ENCODE measurements at regions not wholly inside any gene's neighbourhood (a gene's known extent, or its start where the extent isn't known, plus 50 kb on each side); places are given as distances from the start of the nearest gene placed in this dataset.

DNA sequence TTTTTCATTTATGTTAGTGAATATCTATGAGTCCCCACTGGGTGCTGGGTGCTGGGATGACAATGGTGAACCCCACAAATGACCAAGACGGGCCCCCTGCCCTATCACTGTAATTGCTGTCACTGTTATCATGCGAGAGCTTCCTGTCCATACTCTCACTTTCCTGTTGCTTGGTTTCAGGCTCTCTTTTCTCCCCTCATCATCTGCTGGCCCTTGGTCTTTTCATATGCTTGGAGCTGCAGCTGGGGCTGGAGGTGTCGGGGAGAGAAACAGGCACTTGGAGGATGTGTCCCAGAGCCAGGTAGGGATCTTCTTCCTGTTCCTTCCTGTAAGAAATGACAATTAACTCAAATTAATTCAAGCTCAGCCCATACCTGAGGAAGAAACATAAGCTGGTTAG, 348.0 kb downstream of the PTPRU start:
- no peaks in the 10 kb centered on the region for H3K36me3 ChIP-seq (ENCODE audit: control insufficient read depth in 1 of 2, insufficient read depth in 2 of 2, low read length in 2 of 2)
- H3K4me3 ChIP-seq (ENCODE audit: low read depth in 1 of 2, low read length in 2 of 2) = no peak overlapping the region
- no peak overlapping the region for H3K27ac ChIP-seq (ENCODE audit: low read length)
- H3K4me1 ChIP-seq (ENCODE audit: control insufficient read depth in 1 of 2, insufficient read depth in 2 of 2, low read length in 2 of 2) = no peaks in the 10 kb centered on the region
- H3K9me3 ChIP-seq (ENCODE audit: control insufficient read depth in 1 of 2, low read length in 2 of 2) = no peaks in the 10 kb centered on the region
- no peaks in the 10 kb centered on the region for H3K27me3 ChIP-seq (ENCODE audit: low read depth, low read length)

DNA sequence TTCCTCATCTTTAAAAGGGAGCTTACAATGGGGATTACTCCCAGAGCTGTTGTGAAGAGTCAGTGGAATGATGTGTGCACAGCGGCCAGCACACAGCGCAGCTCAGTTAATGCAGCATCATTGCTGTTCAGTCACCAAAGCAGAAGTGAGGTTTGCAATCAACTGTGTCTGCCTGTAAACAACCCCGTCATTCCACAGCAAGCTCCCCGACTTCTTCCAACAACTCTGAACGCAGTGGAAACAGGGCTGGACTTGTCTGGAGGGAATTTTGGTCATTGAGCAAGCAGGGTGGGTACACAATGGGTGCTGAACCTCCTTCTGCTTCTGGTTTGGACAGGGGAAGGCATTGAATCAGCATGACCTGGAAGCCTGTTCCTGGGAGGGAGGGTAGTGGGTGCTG, 347.4 kb downstream of the PTPRU start:
- Histone ChIP-seq H3K27me3 (ENCODE audit: low read depth, low read length) (no peaks in the 10 kb centered on the region), H3K27ac (ENCODE audit: low read length) (no peak overlapping the region), H3K9me3 (ENCODE audit: control insufficient read depth in 1 of 2, low read length in 2 of 2) (no peaks in the 10 kb centered on the region), H3K4me3 (ENCODE audit: low read depth in 1 of 2, low read length in 2 of 2) (no peak overlapping the region), H3K4me1 (ENCODE audit: control insufficient read depth in 1 of 2, insufficient read depth in 2 of 2, low read length in 2 of 2) (no peaks in the 10 kb centered on the region), H3K36me3 (ENCODE audit: control insufficient read depth in 1 of 2, insufficient read depth in 2 of 2, low read length in 2 of 2) (no peaks in the 10 kb centered on the region)

- H3K27ac ChIP-seq (ENCODE audit: low read length) = no peak overlapping the region
- H3K27me3 ChIP-seq (ENCODE audit: low read depth, low read length) = no peaks in the 10 kb centered on the region
- H3K4me3 ChIP-seq (ENCODE audit: low read depth in 1 of 2, low read length in 2 of 2) = no peak overlapping the region
- no peaks in the 10 kb centered on the region for H3K9me3 ChIP-seq (ENCODE audit: control insufficient read depth in 1 of 2, low read length in 2 of 2)
- H3K4me1 ChIP-seq (ENCODE audit: control insufficient read depth in 1 of 2, insufficient read depth in 2 of 2, low read length in 2 of 2) = no peaks in the 10 kb centered on the region
- no peaks in the 10 kb centered on the region for H3K36me3 ChIP-seq (ENCODE audit: control insufficient read depth in 1 of 2, insufficient read depth in 2 of 2, low read length in 2 of 2)
These were observed 344.9 kb downstream of the PTPRU start for GRCh38 chr1:29581256-29581655.

GRCh38 chr1:29579821-29580425, 343.6 kb downstream of the PTPRU start:
- peaks cover under 1% of the 10 kb centered on the region for H3K27me3 ChIP-seq (ENCODE audit: low read depth, low read length)
- H3K27ac ChIP-seq (ENCODE audit: low read length) = no peak overlapping the region

GRCh38 chr1:29577512-29577911, 341.2 kb downstream of the PTPRU start:
- Histone ChIP-seq H3K4me3 (ENCODE audit: low read depth in 1 of 2, low read length in 2 of 2) (no peak overlapping the region), H3K27ac (ENCODE audit: low read length) (no peak overlapping the region), H3K27me3 (ENCODE audit: low read depth, low read length) (peaks cover 5% of the 10 kb centered on the region), H3K4me1 (ENCODE audit: control insufficient read depth in 1 of 2, insufficient read depth in 2 of 2, low read length in 2 of 2) (no peaks in the 10 kb centered on the region), H3K9me3 (ENCODE audit: control insufficient read depth in 1 of 2, low read length in 2 of 2) (no peaks in the 10 kb centered on the region), H3K36me3 (ENCODE audit: control insufficient read depth in 1 of 2, insufficient read depth in 2 of 2, low read length in 2 of 2) (no peaks in the 10 kb centered on the region)

More at GRCh38 chr1:29579821-29580425, 343.6 kb downstream of the PTPRU start:
- no peaks in the 10 kb centered on the region for H3K4me1 ChIP-seq (ENCODE audit: control insufficient read depth in 1 of 2, insufficient read depth in 2 of 2, low read length in 2 of 2)
- H3K4me3 ChIP-seq (ENCODE audit: low read depth in 1 of 2, low read length in 2 of 2) = no peak overlapping the region
- no peaks in the 10 kb centered on the region for H3K36me3 ChIP-seq (ENCODE audit: control insufficient read depth in 1 of 2, insufficient read depth in 2 of 2, low read length in 2 of 2)
- H3K9me3 ChIP-seq (ENCODE audit: control insufficient read depth in 1 of 2, low read length in 2 of 2) = no peaks in the 10 kb centered on the region

- Histone ChIP-seq H3K36me3 (ENCODE audit: control insufficient read depth in 1 of 2, insufficient read depth in 2 of 2, low read length in 2 of 2) (no peaks in the 10 kb centered on the region), H3K4me3 (ENCODE audit: low read depth in 1 of 2, low read length in 2 of 2) (no peak overlapping the region), H3K9me3 (ENCODE audit: control insufficient read depth in 1 of 2, low read length in 2 of 2) (no peaks in the 10 kb centered on the region), H3K27me3 (ENCODE audit: low read depth, low read length) (peaks cover 5% of the 10 kb centered on the region), H3K4me1 (ENCODE audit: control insufficient read depth in 1 of 2, insufficient read depth in 2 of 2, low read length in 2 of 2) (no peaks in the 10 kb centered on the region), H3K27ac (ENCODE audit: low read length) (no peak overlapping the region)
These were observed 340.2 kb downstream of the PTPRU start for GRCh38 chr1:29576510-29576909.

- Histone ChIP-seq H3K27ac (ENCODE audit: low read length) (no peak overlapping the region), H3K4me3 (ENCODE audit: low read depth in 1 of 2, low read length in 2 of 2) (no peak overlapping the region), H3K27me3 (ENCODE audit: low read depth, low read length) (peaks cover 5% of the 10 kb centered on the region), H3K4me1 (ENCODE audit: control insufficient read depth in 1 of 2, insufficient read depth in 2 of 2, low read length in 2 of 2) (no peaks in the 10 kb centered on the region), H3K36me3 (ENCODE audit: control insufficient read depth in 1 of 2, insufficient read depth in 2 of 2, low read length in 2 of 2) (no peaks in the 10 kb centered on the region), H3K9me3 (ENCODE audit: control insufficient read depth in 1 of 2, low read length in 2 of 2) (no peaks in the 10 kb centered on the region)
These were observed 339.5 kb downstream of the PTPRU start for GRCh38 chr1:29575826-29576225.

- no peak overlapping the region for H3K27ac ChIP-seq (ENCODE audit: low read length)
- H3K9me3 ChIP-seq (ENCODE audit: control insufficient read depth in 1 of 2, low read length in 2 of 2) = no peaks in the 10 kb centered on the region
- peaks cover 5% of the 10 kb centered on the region for H3K27me3 ChIP-seq (ENCODE audit: low read depth, low read length)
- H3K36me3 ChIP-seq (ENCODE audit: control insufficient read depth in 1 of 2, insufficient read depth in 2 of 2, low read length in 2 of 2) = no peaks in the 10 kb centered on the region
- H3K4me1 ChIP-seq (ENCODE audit: control insufficient read depth in 1 of 2, insufficient read depth in 2 of 2, low read length in 2 of 2) = no peaks in the 10 kb centered on the region
- no peak overlapping the region for H3K4me3 ChIP-seq (ENCODE audit: low read depth in 1 of 2, low read length in 2 of 2)
These were observed 339.0 kb downstream of the PTPRU start for GRCh38 chr1:29575277-29575676.

DNA sequence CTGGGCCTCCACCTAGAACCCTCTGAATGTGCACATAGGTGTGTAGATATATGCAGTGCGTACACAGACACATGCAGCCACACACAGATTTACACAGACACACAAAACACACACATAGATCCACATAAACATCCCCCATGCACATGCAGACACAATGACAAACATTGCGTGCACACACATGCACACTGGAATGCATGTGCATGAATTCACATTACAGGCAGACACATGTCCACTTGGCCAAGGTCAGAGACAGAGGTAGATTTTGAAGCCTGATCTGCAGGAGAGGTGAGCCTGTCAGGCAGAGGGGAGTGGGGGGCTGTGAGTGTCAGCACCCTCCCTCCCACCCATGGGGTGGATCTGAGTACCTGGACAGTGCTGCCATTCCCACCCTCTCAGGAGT, 338.5 kb downstream of the PTPRU start:
- Histone ChIP-seq H3K4me3 (ENCODE audit: low read depth in 1 of 2, low read length in 2 of 2) (no peak overlapping the region), H3K27ac (ENCODE audit: low read length) (no peak overlapping the region), H3K9me3 (ENCODE audit: control insufficient read depth in 1 of 2, low read length in 2 of 2) (no peaks in the 10 kb centered on the region), H3K36me3 (ENCODE audit: control insufficient read depth in 1 of 2, insufficient read depth in 2 of 2, low read length in 2 of 2) (no peaks in the 10 kb centered on the region), H3K4me1 (ENCODE audit: control insufficient read depth in 1 of 2, insufficient read depth in 2 of 2, low read length in 2 of 2) (no peaks in the 10 kb centered on the region), H3K27me3 (ENCODE audit: low read depth, low read length) (peaks cover 5% of the 10 kb centered on the region)

DNA sequence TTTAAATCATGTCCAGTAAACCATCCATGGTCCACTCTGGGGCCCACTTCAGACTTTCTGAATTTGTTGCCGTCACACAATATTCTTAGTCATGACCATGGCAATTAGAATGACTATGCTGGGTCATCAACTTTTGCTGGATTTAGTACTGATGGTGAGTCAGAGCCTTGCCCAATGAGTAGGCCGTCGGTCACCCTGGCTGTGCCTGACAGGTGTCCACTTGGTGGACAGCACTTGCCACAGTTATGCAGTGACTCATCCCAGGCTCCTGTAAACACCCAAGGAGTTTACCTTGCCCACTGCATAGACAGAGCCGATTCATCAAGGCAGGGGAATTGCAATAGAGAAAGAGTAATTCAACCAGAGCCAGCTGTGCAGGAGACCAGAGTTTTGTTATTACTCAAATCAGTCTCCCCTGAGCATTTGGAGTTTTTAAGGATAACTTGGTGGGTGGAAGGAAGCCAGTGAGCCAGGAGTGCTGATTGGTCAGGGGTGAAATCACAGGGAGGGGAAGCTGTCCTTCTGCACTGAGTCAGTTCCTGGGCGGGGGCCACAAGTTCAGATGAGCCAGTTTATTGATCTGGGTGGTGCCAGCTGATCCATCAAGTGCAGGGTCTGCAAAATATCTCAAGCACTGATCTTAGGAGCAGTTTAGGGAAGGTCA, 333.8 kb downstream of the PTPRU start:
- Histone ChIP-seq H3K27me3 (ENCODE audit: low read depth, low read length) (peaks cover 5% of the 10 kb centered on the region), H3K27ac (ENCODE audit: low read length) (no peak overlapping the region), H3K4me1 (ENCODE audit: control insufficient read depth in 1 of 2, insufficient read depth in 2 of 2, low read length in 2 of 2) (no peaks in the 10 kb centered on the region), H3K9me3 (ENCODE audit: control insufficient read depth in 1 of 2, low read length in 2 of 2) (peaks cover 4 to 33% of the 10 kb centered on the region in 2 donors), H3K4me3 (ENCODE audit: low read depth in 1 of 2, low read length in 2 of 2) (no peak overlapping the region), H3K36me3 (ENCODE audit: control insufficient read depth in 1 of 2, insufficient read depth in 2 of 2, low read length in 2 of 2) (no peaks in the 10 kb centered on the region)

- H3K27me3 ChIP-seq (ENCODE audit: low read depth, low read length) = no peaks in the 10 kb centered on the region
- H3K4me1 ChIP-seq (ENCODE audit: control insufficient read depth in 1 of 2, insufficient read depth in 2 of 2, low read length in 2 of 2) = no peaks in the 10 kb centered on the region
- no peaks in the 10 kb centered on the region for H3K36me3 ChIP-seq (ENCODE audit: control insufficient read depth in 1 of 2, insufficient read depth in 2 of 2, low read length in 2 of 2)
- H3K9me3 ChIP-seq (ENCODE audit: control insufficient read depth in 1 of 2, low read length in 2 of 2) = peaks cover 12 to 59% of the 10 kb centered on the region in 2 donors
- no peak overlapping the region for H3K4me3 ChIP-seq (ENCODE audit: low read depth in 1 of 2, low read length in 2 of 2)
- H3K27ac ChIP-seq (ENCODE audit: low read length) = no peak overlapping the region
These were observed 330.9 kb downstream of the PTPRU start for GRCh38 chr1:29567257-29567656.

- H3K27me3 ChIP-seq (ENCODE audit: low read depth, low read length) = no peaks in the 10 kb centered on the region
- H3K27ac ChIP-seq (ENCODE audit: low read length) = no peak overlapping the region
- H3K4me3 ChIP-seq (ENCODE audit: low read depth in 1 of 2, low read length in 2 of 2) = no peak overlapping the region
- peaks cover 12 to 59% of the 10 kb centered on the region in 2 donors for H3K9me3 ChIP-seq (ENCODE audit: control insufficient read depth in 1 of 2, low read length in 2 of 2)
- H3K36me3 ChIP-seq (ENCODE audit: control insufficient read depth in 1 of 2, insufficient read depth in 2 of 2, low read length in 2 of 2) = no peaks in the 10 kb centered on the region
- H3K4me1 ChIP-seq (ENCODE audit: control insufficient read depth in 1 of 2, insufficient read depth in 2 of 2, low read length in 2 of 2) = no peaks in the 10 kb centered on the region
These were observed 329.2 kb downstream of the PTPRU start for GRCh38 chr1:29565490-29565889.
